ENCODE measurements at regions not wholly inside any gene's neighbourhood (a gene's known extent, or its start where the extent isn't known, plus 50 kb on each side); places are given as distances from the start of the nearest gene placed in this dataset.

DNA sequence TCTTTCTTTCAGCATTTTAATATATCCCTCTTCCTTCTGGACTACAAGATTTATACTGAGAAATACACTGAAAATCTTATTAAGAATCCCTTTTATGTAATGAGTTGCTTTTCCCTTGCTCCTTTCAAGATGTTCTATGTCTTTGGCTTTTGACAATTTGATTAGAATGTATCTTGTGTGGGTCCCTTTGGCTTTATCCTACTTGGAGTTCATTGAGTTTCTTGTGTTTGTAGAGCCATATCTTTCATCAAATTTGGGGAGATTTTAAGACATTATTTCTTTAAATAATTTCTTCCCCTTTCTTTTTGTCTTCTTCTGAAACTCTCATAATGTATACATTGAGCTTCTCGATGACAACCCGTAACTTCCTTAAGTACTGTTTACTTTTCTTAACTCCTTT is 739.9 kb upstream of the AMOT start:
- TF ChIP-seq, protein P1, sequence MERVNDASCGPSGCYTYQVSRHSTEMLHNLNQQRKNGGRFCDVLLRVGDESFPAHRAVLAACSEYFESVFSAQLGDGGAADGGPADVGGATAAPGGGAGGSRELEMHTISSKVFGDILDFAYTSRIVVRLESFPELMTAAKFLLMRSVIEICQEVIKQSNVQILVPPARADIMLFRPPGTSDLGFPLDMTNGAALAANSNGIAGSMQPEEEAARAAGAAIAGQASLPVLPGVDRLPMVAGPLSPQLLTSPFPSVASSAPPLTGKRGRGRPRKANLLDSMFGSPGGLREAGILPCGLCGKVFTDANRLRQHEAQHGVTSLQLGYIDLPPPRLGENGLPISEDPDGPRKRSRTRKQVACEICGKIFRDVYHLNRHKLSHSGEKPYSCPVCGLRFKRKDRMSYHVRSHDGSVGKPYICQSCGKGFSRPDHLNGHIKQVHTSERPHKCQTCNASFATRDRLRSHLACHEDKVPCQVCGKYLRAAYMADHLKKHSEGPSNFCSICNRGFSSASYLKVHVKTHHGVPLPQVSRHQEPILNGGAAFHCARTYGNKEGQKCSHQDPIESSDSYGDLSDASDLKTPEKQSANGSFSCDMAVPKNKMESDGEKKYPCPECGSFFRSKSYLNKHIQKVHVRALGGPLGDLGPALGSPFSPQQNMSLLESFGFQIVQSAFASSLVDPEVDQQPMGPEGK (CRISPR knock-in tag; IDR thresholded peaks at IDR 0.05; ENCODE audit: borderline replicate concordance), result no peak
- TF ChIP-seq, protein P2, sequence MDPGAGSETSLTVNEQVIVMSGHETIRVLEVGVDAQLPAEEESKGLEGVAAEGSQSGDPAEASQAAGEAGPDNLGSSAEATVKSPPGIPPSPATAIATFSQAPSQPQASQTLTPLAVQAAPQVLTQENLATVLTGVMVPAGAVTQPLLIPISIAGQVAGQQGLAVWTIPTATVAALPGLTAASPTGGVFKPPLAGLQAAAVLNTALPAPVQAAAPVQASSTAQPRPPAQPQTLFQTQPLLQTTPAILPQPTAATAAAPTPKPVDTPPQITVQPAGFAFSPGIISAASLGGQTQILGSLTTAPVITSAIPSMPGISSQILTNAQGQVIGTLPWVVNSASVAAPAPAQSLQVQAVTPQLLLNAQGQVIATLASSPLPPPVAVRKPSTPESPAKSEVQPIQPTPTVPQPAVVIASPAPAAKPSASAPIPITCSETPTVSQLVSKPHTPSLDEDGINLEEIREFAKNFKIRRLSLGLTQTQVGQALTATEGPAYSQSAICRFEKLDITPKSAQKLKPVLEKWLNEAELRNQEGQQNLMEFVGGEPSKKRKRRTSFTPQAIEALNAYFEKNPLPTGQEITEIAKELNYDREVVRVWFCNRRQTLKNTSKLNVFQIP (CRISPR knock-in tag; IDR thresholded peaks at IDR 0.05; ENCODE audit: borderline replicate concordance, low read depth), result no peak
- TF ChIP-seq ZFP3 (CRISPR knock-in tag; IDR thresholded peaks at IDR 0.05), result no peak
- no peak for TF ChIP-seq ZC3H10 (CRISPR knock-in tag; IDR thresholded peaks at IDR 0.05)
- no peak for TF ChIP-seq GLIS3 (CRISPR knock-in tag; IDR thresholded peaks at IDR 0.05)
- TF ChIP-seq ESRRG (CRISPR knock-in tag; IDR thresholded peaks at IDR 0.05), result no peak
- no peak for TF ChIP-seq ARNTL (CRISPR knock-in tag; IDR thresholded peaks at IDR 0.05; ENCODE audit: borderline replicate concordance, low read depth)
- no peak for TF ChIP-seq ISL1 (CRISPR knock-in tag; IDR thresholded peaks at IDR 0.05)
- no peak for TF ChIP-seq SNAI2 (CRISPR knock-in tag; IDR thresholded peaks at IDR 0.05)
- TF ChIP-seq, protein P3, sequence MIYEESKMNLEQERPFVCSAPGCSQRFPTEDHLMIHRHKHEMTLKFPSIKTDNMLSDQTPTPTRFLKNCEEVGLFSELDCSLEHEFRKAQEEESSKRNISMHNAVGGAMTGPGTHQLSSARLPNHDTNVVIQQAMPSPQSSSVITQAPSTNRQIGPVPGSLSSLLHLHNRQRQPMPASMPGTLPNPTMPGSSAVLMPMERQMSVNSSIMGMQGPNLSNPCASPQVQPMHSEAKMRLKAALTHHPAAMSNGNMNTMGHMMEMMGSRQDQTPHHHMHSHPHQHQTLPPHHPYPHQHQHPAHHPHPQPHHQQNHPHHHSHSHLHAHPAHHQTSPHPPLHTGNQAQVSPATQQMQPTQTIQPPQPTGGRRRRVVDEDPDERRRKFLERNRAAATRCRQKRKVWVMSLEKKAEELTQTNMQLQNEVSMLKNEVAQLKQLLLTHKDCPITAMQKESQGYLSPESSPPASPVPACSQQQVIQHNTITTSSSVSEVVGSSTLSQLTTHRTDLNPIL (CRISPR knock-in tag; IDR thresholded peaks at IDR 0.05; ENCODE audit: low read depth), result no peak

Data from SK-N-SH treated with all-trans-retinoic acid at 6 μM for 48 hours (cell line).